MM.1S (cell line): ENCODE measurements at regions not wholly inside any gene's neighbourhood (a gene's known extent, or its start where the extent isn't known, plus 50 kb on each side); places are given as distances from the start of the nearest gene placed in this dataset.

ENCODE experiments used
- EZH2 ChIP-seq: fragments of 300-600 bp; sonication (generic); optimal IDR thresholded peaks from 2 replicates; pipeline ENCODE3; 2017; ENCODE audit warnings: low read depth, mild to moderate bottlenecking, antibody characterized with exemption, low read length, mixed read lengths
- EZH2phosphoT487 ChIP-seq: fragments of 300-600 bp; sonication (generic); IDR thresholded peaks from 2 replicates; pipeline ENCODE4 v1.6.1; 2018; ENCODE audit warnings: antibody characterized with exemption, low read length
- TF ChIP-seq, protein P1 (sequence below): fragments of 300-600 bp; sonication (generic); IDR thresholded peaks from 2 replicates; pipeline ENCODE4 v1.5.1; 2016; ENCODE audit warnings: antibody characterized with exemption, low read length, mixed read lengths

DNA sequence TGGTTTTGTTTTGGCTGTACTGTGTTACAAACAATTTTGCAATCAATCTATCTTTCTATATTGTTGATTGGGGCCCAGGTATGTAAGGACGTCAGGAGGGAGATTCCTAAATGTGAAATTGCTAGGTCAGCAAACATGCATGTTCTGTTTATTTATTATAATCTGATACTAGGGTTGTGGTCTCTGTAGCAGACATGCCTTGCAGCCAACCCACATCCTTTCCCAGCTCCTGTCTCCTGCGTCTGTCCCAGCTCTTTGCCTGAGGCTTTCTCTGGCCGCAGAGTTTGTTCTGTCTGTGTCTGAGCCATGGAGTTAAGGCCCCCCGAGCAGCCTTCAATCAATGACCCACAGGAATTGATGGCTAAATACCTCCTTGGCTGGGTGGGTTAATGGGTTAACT is 124.0 kb upstream of the ZEB1 start:
- TF ChIP-seq, protein P1, sequence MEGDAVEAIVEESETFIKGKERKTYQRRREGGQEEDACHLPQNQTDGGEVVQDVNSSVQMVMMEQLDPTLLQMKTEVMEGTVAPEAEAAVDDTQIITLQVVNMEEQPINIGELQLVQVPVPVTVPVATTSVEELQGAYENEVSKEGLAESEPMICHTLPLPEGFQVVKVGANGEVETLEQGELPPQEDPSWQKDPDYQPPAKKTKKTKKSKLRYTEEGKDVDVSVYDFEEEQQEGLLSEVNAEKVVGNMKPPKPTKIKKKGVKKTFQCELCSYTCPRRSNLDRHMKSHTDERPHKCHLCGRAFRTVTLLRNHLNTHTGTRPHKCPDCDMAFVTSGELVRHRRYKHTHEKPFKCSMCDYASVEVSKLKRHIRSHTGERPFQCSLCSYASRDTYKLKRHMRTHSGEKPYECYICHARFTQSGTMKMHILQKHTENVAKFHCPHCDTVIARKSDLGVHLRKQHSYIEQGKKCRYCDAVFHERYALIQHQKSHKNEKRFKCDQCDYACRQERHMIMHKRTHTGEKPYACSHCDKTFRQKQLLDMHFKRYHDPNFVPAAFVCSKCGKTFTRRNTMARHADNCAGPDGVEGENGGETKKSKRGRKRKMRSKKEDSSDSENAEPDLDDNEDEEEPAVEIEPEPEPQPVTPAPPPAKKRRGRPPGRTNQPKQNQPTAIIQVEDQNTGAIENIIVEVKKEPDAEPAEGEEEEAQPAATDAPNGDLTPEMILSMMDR: no peak
- no peak for TF ChIP-seq EZH2
- TF ChIP-seq EZH2phosphoT487: no peak
